ENCODE measurements at regions not wholly inside any gene's neighbourhood (a gene's known extent, or its start where the extent isn't known, plus 50 kb on each side); places are given as distances from the start of the nearest gene placed in this dataset.

DNA sequence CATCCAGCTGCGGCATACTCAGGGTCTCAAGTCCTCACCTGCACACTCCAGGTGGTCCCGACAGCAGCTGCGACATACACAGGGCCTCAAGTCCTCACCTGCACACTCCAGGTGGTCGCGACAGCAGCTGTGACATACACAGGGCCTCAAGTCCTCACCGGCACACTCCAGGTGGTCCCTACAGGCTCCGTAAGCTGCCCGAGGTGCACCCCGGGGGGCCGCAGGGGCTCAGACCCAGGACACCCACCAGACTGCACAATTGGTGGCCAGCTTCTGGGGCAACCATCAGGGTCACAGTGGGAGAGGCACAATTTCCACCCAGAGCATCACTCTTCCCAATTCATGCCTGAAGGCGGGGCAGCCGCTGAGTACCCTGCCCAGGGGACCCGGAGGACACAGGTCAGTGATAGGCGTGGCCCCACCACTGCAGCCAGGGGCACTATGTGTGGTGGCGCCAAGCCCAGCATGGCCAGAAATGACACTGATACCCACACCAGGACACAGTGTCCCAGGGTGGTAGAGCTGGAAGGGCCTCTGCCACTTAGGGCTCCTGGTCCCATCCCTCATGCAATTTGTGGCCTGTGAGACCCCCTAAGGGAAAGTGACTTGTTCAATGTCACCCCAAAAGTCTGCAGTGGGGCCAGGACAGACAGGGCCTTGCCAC lies 57.5 kb upstream of the ZNF469 start:
- H3K4me3 ChIP-seq = no peak overlapping the region
- DNase-seq (ENCODE audit: low spot score) = no peak
- no peak overlapping the region for H3K27ac ChIP-seq
- no peak for TF ChIP-seq CTCF (IDR thresholded peaks at IDR 0.05)

GRCh38 chr16:88325976-88326375 lies 56.8 kb upstream of the ZNF469 start:
- no peak overlapping the region for H3K4me3 ChIP-seq
- TF ChIP-seq CTCF (IDR thresholded peaks at IDR 0.05) = no peak
- no peak overlapping the region for H3K27ac ChIP-seq
- no peak for DNase-seq (ENCODE audit: low spot score)

DNA sequence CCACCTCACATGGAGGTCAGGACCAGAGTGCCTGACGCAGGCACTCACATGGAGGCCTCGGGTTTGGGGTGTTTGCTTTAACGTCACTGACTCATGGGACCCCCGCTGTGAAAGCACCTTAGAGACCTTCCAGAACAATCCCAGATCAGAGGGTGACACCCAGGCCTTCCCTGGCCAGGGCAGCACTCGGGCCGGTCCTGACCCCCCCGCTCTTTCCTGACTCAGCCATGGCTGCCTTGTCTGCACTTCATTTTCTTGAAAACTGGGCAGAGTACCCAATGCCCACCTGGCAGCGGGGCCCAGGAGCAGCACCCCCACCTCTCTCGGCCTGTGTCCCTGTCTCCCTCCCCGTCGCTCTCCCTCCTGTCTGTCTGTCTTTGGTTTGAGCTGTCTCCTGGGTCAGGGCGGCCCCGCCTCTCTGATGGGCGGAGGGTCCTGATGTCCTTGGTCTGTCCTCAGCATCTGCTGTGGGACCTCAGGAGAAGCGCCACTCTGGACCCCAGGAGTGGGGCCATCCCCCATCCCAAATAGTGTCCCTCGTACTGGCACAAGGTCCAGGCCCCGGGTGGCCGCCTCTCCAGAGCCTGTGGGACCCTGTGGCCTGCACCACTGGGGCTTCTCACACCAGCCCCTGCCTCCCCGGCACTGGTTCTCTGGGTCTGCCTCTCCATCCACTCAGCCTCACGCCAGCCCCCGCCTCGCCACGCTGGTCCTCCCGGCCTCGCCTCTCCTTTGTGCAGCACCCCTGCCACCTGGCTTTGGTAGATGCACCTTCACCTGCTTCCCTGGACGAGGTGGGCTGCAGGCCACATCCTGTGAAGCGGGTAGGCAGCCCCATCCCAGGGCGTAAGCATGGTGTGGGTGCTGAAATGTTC lies 55.9 kb upstream of the ZNF469 start:
- DNase-seq (ENCODE audit: low spot score) = no peak
- H3K27ac ChIP-seq = no peak overlapping the region
- no peak for TF ChIP-seq CTCF (IDR thresholded peaks at IDR 0.05)
- no peak overlapping the region for H3K4me3 ChIP-seq

DNA sequence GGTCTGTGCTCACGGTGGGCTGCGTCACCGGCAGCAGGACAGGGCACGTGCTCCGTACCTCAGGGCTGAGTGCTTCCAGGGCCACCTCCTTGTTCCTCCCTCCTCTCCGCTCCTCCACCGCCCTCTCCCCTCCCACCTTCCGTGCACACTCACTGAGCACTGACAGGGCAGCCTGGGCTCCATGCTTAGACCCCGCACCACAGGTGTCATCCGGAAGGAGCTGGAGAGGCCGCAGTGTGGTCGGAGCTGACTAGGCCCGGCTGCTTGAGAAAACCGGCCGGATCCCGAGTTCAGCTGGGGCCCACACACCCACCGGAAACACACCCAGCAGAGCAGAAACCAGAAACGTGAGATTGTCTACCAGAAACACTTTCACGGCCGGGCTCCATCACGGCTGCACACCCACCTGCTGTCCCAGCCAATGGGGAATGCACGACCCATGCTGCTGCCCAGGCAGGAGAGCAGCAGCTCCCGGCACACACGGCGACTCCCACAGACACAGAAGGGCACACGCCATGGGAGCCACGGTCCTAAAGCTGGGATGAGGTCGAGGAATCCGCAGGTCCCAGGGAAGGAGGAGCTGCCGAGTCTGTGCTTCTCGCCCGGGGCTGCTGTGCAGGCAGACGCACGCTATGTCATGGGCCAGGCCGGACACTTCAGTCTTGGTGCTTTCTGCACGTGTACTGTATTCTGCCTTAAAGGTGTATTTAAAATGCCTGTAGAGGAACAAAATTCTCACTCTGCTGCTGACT lies 55.0 kb upstream of the ZNF469 start:
- DNase-seq (ENCODE audit: low spot score) = no peak
- no peak for TF ChIP-seq CTCF (IDR thresholded peaks at IDR 0.05)
- H3K4me3 ChIP-seq = no peak overlapping the region
- no peak overlapping the region for H3K27ac ChIP-seq

DNA sequence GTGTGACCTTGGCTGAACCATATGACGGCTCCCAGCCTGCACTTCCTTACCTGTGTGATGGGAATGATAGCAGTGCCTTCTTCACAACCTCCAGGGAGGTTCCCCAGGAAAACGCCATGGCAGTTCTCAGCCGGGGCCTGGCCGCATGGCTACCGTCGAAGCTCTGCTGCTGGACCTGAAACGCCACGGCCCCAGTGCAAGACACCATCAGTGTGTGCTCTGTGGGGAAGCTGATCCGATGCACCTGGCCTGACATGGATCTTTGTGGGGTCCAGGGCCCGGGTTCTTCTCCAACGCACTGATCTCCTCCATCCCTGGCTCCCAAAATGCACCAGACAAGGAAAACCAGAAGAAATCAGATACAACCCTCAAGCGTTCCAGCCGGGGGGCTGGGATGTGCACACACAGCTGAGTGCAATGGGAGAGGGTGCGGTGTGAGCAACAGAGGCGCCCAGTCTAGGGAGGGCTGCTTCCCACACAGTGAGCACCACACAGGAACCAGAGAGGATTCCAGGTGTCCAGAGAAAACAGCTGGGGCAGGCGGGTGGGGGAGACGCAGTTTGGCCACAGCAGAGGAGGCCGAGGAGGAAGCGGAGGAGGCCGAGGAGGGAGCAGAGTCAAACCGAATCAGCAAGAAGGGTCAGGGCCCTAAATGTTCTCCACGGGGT lies 54.3 kb upstream of the ZNF469 start:
- H3K27ac ChIP-seq = no peak overlapping the region

More for the DNA sequence above, 54.3 kb upstream of the ZNF469 start:
- no peak overlapping the region for H3K4me3 ChIP-seq
- no peak for DNase-seq (ENCODE audit: low spot score)
- no peak for TF ChIP-seq CTCF (IDR thresholded peaks at IDR 0.05)

All from coronary artery (tissue), 2 donors.